ENCODE measurements at regions not wholly inside any gene's neighbourhood (a gene's known extent, or its start where the extent isn't known, plus 50 kb on each side); places are given as distances from the start of the nearest gene placed in this dataset.

DNA sequence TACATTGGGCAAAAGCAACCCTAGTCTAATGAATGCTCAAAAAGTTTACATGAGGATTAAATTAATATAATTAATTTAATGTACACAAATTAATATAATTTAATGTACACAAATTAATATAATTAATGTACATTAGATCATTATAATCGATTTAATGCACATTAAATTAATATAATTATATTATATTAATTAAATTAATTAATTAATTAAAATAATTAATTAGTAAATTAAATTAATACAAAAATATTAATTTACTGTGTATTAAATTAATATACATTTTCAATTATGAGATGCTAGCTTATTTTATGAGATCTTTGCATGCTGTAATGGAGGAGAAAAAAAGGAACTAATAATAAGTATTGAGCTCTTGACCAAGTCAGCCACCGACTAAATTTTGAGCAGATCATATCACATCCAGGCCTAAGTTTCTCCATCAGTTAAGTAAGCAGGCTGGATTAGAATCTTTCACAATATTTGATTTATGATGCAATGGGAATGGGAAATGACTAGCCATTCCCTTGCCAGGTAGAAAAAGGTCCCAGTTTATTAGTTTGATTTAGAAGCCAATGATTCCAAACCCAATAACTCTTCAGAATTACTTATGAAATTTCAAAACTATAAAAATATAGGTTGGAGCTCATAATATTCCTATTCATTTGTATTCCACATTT lies 533.4 kb upstream of the GRIA1 start:
- Mint-ChIP-seq H3K4me3 (ENCODE audit: unreplicated experiment) (no peak overlapping the region), H3K36me3 (ENCODE audit: unreplicated experiment) (no peaks in the 10 kb centered on the region), H3K27ac (ENCODE audit: unreplicated experiment) (no peak overlapping the region), H3K27me3 (ENCODE audit: unreplicated experiment) (no peaks in the 10 kb centered on the region), H3K9me3 (ENCODE audit: unreplicated experiment) (no peaks in the 10 kb centered on the region), H3K4me1 (ENCODE audit: unreplicated experiment) (no peaks in the 10 kb centered on the region)
- no peak for DNase-seq (ENCODE audit: extremely low spot score, unreplicated experiment)
- TF ChIP-seq, protein P1, sequence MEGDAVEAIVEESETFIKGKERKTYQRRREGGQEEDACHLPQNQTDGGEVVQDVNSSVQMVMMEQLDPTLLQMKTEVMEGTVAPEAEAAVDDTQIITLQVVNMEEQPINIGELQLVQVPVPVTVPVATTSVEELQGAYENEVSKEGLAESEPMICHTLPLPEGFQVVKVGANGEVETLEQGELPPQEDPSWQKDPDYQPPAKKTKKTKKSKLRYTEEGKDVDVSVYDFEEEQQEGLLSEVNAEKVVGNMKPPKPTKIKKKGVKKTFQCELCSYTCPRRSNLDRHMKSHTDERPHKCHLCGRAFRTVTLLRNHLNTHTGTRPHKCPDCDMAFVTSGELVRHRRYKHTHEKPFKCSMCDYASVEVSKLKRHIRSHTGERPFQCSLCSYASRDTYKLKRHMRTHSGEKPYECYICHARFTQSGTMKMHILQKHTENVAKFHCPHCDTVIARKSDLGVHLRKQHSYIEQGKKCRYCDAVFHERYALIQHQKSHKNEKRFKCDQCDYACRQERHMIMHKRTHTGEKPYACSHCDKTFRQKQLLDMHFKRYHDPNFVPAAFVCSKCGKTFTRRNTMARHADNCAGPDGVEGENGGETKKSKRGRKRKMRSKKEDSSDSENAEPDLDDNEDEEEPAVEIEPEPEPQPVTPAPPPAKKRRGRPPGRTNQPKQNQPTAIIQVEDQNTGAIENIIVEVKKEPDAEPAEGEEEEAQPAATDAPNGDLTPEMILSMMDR (IDR thresholded peaks at IDR 0.05): no peak

DNA sequence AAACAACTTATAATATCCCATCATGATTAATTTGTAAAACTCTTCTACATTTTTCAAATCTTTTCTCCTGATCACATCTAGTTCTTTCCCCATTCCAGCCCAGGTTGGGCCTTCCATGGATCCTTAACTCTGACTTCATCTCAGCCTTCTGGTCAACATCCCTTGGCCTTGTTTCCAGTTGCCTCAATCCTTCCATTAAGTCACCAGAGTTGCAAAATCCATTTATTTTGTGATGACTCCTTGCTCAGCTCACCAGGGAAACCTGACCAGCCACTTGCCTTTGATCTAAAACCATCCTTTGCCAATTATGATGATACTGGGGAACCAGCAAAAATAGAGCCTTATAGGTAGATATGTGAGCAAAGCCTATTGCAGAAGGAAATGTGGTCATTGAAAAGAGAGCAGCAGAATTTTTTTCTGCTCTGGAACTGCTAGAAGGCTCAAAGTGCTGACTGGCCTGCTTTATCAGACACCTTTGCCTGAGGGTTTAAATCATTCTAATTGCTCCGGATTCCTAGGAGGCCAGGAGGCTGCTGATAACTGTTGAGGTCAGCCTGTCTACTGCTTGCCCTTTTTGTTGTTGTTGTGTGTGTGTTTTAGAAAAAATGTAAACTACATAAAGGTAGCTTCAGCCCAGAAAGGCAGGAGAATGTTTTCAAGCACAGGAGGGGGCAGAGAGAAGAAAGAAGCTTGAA lies 512.2 kb upstream of the GRIA1 start:
- peaks cover 13% of the 10 kb centered on the region for H3K9me3 Mint-ChIP-seq (ENCODE audit: unreplicated experiment)
- no peak overlapping the region for H3K4me3 Mint-ChIP-seq (ENCODE audit: unreplicated experiment)
- no peak for DNase-seq (ENCODE audit: extremely low spot score, unreplicated experiment)
- H3K27me3 Mint-ChIP-seq (ENCODE audit: unreplicated experiment): no peaks in the 10 kb centered on the region
- no peak overlapping the region for H3K27ac Mint-ChIP-seq (ENCODE audit: unreplicated experiment)
- no peaks in the 10 kb centered on the region for H3K4me1 Mint-ChIP-seq (ENCODE audit: unreplicated experiment)
- H3K36me3 Mint-ChIP-seq (ENCODE audit: unreplicated experiment): no peaks in the 10 kb centered on the region
- TF ChIP-seq, protein P1 (IDR thresholded peaks at IDR 0.05): no peak

DNA sequence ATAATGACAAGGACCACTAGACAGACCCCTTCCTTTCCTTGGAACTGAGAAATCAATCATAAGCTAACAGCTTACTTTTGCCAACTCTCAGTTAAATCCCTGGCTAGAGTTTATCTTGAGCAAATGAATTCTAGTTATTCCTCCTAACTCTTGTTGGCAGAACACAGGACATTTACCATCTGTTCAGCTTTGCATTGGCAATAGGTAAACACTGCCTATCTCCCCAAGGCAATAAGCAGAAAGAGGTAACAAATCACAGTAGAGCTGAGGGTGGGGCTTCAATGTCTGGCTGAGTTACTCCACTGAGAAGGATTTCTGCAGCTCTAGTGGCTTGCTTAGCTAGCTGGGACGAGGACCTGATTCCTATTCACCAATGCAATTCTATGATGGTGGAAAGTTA lies 503.3 kb upstream of the GRIA1 start:
- H3K9me3 Mint-ChIP-seq (ENCODE audit: unreplicated experiment): no peaks in the 10 kb centered on the region
- H3K4me3 Mint-ChIP-seq (ENCODE audit: unreplicated experiment): no peak overlapping the region
- no peak overlapping the region for H3K27ac Mint-ChIP-seq (ENCODE audit: unreplicated experiment)
- TF ChIP-seq, protein P1 (IDR thresholded peaks at IDR 0.05): no peak
- no peaks in the 10 kb centered on the region for H3K27me3 Mint-ChIP-seq (ENCODE audit: unreplicated experiment)
- H3K36me3 Mint-ChIP-seq (ENCODE audit: unreplicated experiment): no peaks in the 10 kb centered on the region
- no peaks in the 10 kb centered on the region for H3K4me1 Mint-ChIP-seq (ENCODE audit: unreplicated experiment)
- no peak for DNase-seq (ENCODE audit: extremely low spot score, unreplicated experiment)

DNA sequence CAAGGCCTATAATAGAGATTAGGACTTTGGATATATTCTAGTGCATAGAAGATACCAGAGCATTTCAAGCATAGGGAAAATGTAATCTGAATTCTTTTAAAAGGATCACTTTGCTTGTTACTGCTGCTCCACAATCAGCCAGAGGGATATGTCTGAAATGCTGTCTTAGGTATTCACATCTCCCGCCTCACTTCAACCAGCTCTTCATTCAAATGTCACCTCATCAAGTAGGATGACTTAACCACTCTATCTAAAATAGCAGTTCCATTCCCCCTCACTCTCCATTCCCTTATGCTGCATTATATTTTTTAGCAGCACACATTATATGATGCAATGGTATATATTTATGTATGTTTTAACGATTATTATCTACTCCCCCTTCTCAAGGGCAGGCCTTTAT lies 500.3 kb upstream of the GRIA1 start:
- Mint-ChIP-seq H3K4me1 (ENCODE audit: unreplicated experiment) (no peaks in the 10 kb centered on the region), H3K27ac (ENCODE audit: unreplicated experiment) (no peak overlapping the region), H3K27me3 (ENCODE audit: unreplicated experiment) (no peaks in the 10 kb centered on the region), H3K36me3 (ENCODE audit: unreplicated experiment) (no peaks in the 10 kb centered on the region), H3K9me3 (ENCODE audit: unreplicated experiment) (no peaks in the 10 kb centered on the region), H3K4me3 (ENCODE audit: unreplicated experiment) (no peak overlapping the region)
- TF ChIP-seq, protein P1 (IDR thresholded peaks at IDR 0.05): no peak
- no peak for DNase-seq (ENCODE audit: extremely low spot score, unreplicated experiment)

DNA sequence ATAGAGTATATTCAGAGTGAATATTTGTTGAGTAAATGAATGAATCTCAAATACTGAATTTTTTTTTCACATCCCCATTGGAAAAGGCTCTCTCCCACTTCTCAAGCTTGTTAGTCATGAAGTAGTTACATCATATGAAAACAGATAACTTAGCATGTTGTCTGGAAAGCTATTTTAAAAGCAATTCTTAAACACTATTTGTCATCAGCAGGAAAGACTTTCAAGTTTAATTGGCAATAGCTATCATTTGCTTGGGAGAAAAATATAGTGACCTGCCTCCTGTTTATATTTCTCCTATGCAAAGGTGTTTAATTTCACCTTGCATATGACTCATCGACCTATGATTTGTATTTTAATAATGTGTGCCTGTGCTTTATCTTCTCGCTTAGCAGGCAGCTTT lies 499.8 kb upstream of the GRIA1 start:
- no peak overlapping the region for H3K4me3 Mint-ChIP-seq (ENCODE audit: unreplicated experiment)
- no peaks in the 10 kb centered on the region for H3K9me3 Mint-ChIP-seq (ENCODE audit: unreplicated experiment)
- H3K27me3 Mint-ChIP-seq (ENCODE audit: unreplicated experiment): no peaks in the 10 kb centered on the region
- DNase-seq (ENCODE audit: extremely low spot score, unreplicated experiment): no peak
- TF ChIP-seq, protein P1 (IDR thresholded peaks at IDR 0.05): no peak
- H3K36me3 Mint-ChIP-seq (ENCODE audit: unreplicated experiment): no peaks in the 10 kb centered on the region
- H3K4me1 Mint-ChIP-seq (ENCODE audit: unreplicated experiment): no peaks in the 10 kb centered on the region
- H3K27ac Mint-ChIP-seq (ENCODE audit: unreplicated experiment): no peak overlapping the region

Measured in osteocyte (in vitro differentiated cells).